Stimulated activated CD4-positive, alpha-beta T cell treated with anti-CD3 and anti-CD28 coated beads, Interleukin-2, amount 100 ng/mL, for 48 hours (primary cell): ENCODE measurements at regions not wholly inside any gene's neighbourhood (a gene's known extent, or its start where the extent isn't known, plus 50 kb on each side); places are given as distances from the start of the nearest gene placed in this dataset.
A peak's percentile ranks its signal among the peaks of the same experiment; 100 is the strongest.
"Not testable (repeated sequence)": the region's sequence is repeated elsewhere in the genome, so short reads cannot be mapped to it uniquely, and the experiment has no call there.

Experiments used
- DNase-seq, 2 donors: peaks; one replicate each; pipeline ENCODE4 v3.0.0-alpha.2; 2020

DNA sequence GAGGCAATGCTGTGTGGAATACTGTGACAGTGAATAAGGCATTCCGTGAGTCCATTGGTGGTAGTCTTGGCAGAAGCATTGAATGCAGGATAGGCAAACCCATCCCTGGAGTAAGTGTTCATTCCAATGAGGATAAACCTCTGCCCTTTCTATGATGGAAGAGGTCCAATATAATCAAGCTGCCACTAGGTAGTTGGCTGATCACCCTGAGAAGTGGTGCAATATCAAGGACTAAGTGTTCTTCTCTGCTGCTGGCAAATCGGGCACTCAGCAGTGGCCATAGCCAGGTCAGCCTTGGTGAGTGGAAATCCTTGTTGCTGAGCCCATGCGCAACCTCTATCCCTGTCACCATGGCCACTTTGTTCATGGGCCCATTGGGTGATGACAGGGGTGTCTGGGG is 70.1 kb downstream of the FBXO4 start:
- DNase-seq = no peak

DNA sequence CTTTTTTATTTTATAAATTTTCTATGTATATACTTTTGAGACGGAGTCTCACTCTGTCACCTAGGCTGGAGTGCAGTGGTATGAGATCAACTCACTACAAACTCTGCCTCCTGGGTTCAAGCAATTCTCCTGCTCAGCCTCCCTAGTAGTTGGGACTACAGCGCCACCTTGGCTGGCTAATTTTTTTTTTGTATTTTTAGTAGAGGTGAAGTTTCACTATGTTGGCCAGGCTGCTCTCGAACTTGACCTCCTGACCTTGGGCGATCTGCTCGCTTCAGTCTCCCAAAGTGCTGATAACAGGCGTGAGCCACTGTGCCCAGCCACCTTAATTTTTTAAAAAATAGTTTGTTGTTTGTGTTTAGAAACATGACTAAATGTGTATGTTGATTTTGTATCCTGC is 76.6 kb downstream of the FBXO4 start:
- DNase-seq = no peak

DNA sequence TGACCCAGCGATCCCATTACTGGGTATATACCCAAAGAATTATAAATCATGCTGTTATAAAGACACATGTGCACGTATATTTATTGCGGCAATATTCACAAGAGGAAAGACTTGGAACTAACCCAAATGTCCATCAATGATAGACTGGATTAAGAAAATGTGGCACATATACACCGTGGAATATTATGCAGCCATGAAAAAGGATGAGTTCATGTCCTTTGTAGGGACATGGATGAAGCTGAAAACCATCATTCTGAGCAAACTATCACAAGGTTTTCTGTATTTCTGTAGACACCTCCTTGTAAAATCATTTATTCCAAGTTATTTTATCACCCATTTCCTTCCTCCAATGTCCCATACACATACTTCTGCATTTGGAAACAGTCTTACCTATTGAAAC is 78.8 kb downstream of the FBXO4 start:
- not testable (repeated sequence) for DNase-seq

DNA sequence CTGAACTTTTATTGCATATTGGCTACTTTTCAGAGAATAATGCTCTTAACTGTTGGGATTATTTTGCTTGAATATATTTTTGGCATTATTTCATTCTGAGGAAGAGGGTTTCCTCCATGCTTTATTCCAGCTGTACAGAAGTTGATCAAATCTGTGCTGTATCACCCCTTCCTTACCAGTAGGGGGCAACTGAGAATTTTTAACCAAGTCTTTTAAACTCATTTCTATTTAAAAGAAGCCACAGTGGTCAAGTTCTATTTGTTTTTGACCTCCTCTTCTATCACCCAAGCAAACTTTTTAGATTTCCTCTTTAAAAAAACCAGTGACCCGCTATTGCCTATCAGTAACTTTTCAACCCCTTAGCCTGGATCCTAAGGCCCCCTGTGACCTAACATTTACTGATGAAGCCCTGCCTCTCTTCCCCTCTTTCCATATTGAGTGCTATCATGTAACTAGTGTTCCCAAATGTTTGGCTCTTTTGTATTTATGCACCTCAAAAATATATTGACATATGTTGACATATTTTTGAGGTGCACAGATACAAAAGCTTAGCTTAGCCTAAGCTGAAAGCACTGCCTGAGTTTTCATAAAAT is 80.6 kb downstream of the FBXO4 start:
- no peak for DNase-seq

DNA sequence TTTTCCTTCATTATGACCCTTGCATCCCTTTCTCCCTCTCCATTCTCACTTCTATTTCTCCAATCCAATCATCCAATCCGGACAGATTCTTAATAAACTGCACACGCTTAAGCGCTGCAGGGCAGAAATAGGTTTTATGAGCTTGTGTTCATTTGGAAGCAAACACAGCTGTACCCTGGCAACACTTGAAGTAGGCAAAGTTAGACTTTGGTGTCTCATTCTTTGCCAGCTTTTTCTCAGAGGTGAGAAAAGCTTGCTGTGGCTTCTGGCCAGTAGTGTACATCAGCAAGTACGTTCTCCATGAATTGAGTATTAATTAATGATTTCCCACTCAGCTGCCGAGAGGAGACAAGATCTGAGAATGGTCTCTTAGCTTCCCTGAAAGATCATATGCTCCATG is 88.5 kb downstream of the FBXO4 start:
- DNase-seq = no peak

DNA sequence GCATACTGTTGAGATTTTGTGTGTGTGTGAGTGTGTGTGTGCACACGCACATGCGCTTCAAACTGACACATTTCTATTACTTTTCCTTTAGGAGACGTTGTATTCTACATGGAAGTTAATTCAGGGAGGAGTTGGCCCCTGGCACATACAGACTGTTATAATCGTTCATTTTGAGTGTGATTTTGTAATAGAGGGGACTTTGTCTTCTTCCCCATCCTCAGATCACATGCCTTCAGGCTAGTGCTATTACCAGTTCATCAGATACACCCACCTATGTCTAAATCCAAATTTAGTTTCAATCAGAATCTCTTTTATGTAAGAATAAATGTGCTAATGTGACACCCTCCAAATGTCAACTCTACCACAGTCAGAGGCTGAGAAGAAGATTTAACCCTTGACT is 90.2 kb downstream of the FBXO4 start:
- DNase-seq = no peak

DNA sequence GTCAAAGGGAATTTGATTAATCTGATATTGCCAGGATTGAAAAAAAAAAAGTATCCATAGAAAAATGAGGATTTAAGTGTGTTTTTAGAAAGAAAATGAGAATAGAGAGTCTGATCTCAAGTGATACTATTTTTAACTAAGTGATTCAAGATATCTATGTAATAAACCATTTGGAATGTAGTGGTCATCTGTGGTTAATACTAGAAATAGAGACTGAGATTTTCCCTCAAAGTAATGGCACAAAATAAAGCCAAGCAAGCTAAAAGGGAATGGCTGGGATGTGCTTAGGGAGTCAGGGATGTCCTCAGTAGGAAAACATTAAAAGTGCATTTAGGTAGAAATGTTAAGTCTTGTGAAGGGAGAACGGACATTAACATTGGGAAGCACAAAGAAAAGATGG is 90.6 kb downstream of the FBXO4 start:
- DNase-seq = no peak

DNA sequence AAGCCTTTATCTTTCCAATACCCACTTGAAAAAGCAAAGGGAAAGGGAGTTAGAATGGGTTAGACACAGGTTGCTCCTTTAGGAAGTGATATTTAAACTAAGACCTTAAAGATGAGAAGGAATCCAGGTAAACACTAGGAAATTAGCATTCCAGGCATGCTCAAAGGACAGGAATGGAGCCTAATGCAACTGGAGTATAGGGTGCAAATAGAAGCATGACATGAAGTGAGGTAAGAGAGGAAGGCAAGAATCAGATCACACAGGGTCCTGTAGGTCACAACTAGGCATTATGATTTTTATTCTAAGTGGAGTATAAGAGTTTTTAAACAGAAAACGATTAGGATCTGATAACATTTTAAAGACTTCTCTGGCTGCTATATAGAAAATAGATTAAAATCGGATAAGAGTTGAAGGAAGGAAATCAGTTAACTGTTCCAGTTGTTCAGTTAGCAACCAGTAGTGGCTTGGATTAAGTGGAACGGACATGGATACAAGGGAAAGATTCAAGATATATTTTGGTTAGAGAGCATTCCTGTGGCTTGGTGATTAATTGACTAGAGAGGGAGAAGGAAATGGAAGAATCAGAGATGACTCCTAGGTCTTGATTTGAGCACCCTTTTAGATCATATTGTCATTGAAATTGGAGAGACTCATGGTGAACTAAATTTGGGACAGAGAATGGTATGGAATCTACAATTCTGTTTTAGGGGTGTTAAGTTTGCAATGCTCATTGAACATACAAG is 95.9 kb downstream of the FBXO4 start:
- no peak for DNase-seq

DNA sequence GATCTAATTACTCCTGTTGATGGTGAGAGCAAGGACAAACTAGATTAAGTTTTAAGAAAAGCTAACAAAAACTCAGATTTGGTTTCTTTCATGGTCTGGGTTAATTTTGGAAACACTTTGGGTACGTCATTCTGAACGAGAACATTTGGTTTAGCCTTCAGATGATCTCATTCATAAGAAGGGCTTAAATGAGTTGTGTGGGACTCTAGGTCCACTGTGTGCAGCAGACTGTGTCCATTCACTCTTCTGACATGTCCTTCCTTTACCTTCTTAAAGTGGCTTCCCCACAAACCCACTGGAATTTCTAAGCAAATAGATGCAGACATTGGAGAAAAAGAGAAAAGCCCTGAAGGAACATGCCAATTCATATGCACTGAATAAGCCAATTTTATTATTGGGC is 96.8 kb downstream of the FBXO4 start:
- no peak for DNase-seq

DNA sequence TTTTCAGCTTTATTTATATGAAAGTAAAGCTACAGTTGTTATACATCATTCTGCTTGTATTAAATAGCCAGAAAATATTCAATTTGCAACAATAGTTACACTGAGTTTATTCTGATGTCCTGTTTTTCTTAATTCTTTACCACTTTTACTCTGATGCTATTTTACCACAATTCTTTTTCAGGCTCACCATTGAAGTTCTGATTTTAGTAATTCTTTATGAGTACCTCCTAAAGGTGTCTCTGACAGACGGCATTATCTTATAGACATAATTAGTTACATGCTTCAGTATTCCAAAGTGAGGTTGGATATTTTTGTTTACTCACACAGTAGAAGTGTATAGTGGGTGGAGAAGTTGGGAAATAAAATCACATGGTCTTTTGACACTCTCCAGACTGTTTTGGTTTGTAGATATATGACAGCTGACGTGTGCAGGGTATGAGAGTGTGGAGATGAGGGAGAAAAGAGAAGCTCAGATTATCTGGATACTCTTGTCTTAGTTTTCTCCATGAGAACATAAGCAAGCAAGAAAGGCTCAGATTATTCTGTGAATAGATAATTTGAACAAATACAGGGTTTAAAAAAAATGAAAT is 97.4 kb downstream of the FBXO4 start:
- no peak for DNase-seq

DNA sequence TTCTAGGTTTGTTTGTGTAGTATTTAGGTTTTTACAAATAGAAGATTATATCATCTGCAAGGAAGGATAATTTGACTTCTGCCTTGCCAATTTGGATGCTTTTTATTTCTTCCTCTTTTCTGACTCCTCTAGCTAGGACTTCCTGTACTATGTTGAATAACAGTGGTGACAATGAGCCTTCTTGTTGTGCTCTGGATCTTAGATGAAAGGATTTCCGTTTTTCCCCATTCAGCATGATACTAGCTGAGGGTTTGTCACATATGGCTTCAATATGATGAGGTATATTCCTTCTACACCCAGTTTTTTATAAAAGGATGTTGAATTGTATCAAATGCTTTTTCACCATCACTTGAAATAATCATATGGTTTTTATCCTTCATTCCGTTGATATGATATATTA is 101.4 kb downstream of the FBXO4 start:
- no peak for DNase-seq

DNA sequence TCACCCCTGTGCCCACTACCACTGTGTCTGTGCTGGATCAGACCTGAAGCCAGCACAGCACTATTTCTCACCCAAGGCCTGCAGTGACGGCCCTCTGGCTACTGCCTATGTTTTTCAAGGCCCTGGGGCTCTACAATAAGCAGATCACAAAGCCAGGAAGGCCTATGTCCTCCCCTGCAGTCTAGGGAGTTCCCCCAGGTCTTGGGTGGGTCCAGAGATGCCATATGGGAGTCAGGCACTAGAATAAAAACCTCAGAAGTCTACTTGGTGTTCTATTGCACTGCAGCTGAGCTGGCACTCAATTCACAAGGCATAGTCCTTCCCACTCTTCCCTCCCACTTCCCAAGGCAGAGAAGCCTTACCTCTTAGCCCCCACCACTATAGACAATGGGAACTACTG is 107.1 kb downstream of the FBXO4 start:
- DNase-seq = no peak

DNA sequence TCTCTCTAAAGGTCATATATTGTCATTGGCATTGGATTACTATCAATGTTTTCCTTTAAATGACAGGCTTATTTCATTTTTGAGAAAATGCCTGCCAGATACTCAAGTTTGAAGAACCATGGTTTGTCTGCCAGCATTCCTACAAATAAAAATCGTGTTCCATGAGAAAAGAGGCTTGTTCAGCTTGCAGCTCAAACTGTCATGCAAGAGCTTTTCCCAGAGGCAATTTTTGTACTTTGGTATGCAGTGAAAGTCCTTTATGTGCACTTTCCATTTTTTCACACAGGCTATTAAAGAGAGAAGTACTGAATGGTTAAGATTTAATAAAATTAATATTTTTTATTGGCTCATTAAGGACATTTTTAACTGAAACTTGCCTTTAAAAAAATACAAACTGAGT is 110.4 kb downstream of the FBXO4 start:
- no peak for DNase-seq

DNA sequence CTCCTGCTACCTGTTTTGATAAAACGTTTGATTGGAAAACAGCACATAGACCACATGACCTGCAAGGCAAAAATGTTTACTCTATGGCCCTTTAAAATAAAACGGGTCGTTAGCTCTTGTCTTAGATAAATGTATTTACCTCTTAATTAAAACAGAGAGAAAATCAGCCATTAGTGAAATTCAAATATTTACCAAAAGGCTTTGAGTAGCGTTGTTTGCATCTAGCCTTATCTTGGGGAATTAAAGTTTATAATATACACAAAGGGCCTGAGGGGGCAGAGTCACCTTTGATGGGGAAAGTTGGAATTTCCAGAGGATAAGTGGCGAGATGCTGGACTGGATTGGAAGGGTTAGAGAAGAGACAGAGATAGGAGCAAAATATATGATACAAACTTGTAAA is 111.3 kb downstream of the FBXO4 start:
- no peak for DNase-seq

DNA sequence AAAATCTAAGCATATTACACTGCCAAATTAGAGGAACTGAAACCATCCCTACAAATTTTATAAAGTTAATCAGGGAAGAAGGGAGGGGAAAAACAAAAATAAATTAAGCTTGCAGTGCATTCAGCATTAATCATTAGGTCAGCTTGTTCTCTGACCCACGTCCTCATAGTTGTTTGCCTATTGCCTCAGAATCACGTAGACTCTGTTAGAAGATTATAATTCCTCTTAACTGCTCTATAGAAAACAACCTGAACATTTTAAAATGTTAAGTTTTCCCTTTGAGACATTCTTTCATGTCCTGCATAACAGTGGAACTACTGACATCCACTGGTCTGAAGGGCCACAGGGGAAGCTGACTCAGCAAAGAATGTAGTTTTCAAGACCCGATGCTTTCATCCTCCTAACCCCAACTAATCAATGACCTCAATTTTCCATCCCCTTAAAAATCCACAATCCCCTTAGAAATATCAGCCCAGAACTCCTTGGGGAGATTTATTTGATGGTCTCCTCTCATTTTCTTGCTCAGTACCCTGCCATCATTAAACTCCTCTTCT is 112.4 kb downstream of the FBXO4 start:
- DNase-seq = no peak

DNA sequence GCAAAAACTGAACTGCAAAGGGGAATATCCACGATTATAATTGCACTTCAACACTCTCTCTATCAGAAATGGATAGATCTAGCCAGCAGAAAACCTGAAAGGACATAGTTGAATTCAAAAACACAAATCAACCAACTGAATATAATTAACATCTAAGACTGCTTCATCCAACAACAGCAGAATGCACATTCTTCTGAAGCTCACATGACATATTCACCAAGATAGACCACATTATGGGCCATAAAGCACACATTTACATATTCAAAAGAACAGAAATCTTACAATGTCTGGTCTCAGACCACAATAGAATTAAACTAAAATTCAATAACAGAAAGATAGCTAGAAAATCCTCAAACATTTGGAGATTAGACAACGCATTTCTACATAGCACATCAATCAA is 118.3 kb downstream of the FBXO4 start:
- DNase-seq = no peak

DNA sequence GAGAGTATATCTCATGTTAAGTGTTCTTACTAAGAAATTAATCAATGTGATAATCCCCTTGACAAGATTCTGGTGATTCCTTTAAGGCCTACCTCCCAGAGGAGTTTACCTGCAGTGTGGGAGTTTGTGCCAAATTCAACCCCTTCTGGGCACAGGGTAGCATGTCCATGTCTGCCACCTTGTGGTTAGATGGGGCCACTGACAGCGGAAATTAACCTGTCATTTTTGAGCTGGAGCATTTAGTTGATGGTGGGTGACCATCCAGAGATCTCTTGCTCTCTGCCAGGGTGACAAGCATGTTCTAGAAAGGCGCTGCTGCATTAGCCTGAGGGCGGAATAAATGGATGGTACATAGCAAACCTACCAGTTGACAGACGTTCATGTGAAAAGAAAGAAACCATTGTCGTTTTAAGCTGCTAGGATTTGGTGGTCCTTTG is 132.2 kb downstream of the FBXO4 start:
- peak; percentile 30 to 46 for DNase-seq

DNA sequence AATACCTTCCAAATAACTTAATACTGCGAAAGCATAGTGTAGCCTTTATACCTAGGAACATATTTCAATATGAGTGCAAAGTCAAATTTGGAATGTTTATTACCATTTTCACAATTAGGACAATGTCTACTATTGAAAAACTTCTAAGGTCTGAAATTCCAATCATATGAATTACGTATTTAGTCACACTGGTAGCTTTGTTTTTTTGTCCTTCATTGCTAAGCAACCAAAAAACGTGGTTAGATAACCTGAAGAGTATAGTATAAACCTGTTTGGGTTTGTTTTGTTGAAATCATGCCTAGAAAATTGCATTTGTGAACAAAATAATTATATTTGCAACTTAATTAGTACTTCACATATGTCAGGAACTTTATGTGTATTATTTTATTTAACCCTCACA is 134.2 kb downstream of the FBXO4 start:
- no peak for DNase-seq

DNA sequence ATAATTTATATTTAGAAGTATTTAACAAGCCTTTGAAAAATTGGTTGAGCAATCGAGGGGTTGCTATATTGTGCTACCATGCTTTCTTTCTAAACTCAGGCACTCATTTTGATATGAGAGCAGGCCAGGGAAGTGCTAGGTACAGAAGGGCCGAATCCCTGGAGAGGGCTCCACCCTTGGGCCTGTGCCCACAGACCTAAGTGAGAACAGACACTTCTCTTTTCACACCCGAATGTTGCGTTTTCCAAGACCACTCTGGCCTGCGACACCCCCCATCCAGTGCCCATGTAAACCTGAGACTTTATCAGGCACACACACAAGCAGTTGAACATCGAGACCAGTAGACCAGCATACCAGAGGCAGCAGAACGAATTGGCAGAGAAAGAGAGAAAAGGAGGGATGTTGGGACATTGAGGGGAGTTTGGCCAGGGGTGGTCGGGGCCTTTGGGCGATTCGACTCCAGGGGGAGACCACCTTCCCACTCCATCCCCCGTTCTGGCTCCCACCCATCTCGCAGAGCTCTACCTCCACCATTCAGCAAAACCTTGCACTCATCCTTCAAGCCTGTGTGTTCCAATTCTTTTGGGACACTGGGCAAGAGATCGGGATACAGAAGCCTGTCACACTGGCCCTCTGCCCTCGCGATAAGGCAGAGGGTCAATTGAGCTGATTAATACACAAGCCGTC is 134.8 kb downstream of the FBXO4 start:
- DNase-seq = no peak

DNA sequence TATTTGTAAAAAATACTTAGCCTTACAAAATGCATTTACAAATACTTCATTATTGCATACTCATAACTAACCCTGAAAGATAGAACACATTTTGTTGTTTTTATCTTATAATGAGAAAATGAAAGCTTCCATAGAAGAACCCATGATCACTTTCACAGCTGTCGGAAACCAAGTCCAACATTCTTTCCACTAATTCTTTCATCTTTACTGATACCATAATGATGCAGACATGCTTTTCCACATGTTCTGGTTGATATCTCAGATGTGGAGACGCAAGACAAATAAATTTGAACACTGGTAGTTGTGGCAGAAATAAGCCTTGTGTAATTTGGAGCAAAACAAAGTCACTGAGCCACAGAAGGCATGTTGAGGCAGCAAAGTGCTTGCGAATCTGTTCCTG is 136.0 kb downstream of the FBXO4 start:
- DNase-seq = no peak

DNA sequence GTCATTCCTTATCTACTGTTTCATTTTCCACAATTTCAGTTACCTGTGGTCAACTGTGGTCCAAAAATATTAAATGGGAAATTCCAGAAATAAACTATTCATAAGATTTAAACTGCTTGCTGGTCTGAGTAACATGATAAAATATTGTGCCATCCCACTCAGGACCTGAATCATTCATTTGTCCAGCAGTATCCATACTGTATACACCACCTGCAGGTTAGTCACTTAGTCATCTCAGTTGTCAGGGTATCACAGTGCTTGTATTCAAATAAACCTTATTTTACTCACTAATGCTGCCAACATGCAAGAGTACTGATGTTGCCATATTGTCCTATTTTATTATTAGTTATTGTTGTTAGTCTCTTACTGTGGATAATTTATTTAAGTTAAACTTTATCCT is 139.7 kb downstream of the FBXO4 start:
- DNase-seq = no peak

DNA sequence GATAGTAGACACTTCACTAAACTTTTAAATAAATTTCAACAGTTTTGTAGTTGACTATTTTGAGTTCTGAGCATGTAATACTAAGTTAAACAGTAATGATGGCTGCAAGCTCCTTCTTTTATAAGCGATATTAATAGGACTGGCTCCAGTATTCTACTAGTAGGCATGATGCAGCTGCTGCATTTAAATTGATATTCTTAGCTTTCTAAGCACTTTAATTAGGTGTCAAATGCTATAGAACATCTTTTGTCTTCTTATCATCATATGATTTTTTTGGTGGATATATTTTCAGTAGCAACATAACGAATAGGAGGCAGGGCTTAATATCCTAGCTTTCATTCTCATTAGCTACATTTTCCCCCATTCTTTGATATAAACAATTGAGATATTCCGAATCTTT is 141.1 kb downstream of the FBXO4 start:
- DNase-seq = no peak

DNA sequence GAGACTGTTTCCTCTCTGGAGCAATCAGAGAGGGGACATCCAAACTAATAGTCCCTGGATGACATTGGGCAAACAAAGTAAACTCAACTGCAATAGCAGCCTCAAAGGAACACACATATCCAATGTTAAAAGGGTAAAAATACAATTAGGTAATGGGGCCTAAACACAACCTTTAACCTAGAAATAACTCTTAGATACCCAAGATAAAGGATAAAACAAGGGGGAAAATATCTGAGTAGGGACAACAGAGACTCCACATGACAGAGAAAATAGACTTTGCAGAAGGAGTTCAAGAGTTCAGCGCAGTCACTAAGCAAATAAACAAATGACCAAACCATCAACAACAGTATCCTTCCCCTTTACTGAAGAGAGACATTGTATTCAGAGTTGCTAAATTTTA is 149.3 kb downstream of the FBXO4 start:
- DNase-seq = no peak

DNA sequence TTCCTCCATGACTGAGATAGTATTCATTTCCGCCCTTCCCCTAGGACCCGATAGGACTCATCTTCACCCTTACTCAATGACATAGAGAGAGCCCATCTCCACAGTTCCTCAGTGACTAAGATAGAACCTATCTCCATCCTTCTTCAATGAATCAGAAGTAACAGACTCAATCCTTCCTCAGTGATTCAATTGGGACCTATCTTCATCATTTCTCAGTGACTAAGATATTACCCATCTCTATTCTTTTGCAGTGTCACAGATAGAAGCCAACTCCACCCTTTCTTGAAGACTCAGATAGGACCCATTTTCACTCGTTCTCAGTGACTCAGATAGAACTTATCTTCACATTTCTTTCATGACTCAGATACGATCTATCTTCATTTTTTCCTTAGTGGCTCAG is 164.6 kb downstream of the FBXO4 start:
- no peak for DNase-seq
